SIG-M5 treated with dmso at 0.1 percent for 504 hours (cell line): ENCODE measurements at regions not wholly inside any gene's neighbourhood (a gene's known extent, or its start where the extent isn't known, plus 50 kb on each side); places are given as distances from the start of the nearest gene placed in this dataset.
"Not testable (repeated sequence)": the region's sequence is repeated elsewhere in the genome, so short reads cannot be mapped to it uniquely, and the experiment has no call there.

Source experiments
- DNase-seq: peaks from one replicate; lab custom pipeline; 2025; ENCODE audit not compliant: unreplicated experiment; lab: John Stamatoyannopoulos, UW

- no peak for DNase-seq
These were observed 226.9 kb upstream of the KYNU start for GRCh38 chr2:142650601-142651000.

GRCh38 chr2:142649581-142649980 is 227.9 kb upstream of the KYNU start:
- no peak for DNase-seq

DNA sequence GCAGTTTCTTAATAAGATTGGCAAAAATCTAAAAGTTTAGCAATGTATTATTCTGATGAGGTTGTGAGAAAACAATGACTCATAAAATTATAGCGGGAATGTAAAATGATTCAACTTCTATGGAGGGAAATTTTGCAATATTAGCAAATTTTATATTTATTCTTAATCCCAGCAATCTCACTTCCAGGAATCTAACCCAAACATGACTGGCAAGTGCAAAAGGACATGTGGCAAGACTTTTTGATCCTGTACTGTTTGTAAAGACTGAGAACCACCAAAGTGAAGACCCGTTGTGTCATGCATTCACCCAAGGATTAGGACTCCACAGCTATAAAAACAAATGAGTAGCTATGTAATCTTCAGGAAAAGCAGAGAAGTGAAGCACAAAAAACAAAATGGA is 234.8 kb upstream of the KYNU start:
- no peak for DNase-seq

DNA sequence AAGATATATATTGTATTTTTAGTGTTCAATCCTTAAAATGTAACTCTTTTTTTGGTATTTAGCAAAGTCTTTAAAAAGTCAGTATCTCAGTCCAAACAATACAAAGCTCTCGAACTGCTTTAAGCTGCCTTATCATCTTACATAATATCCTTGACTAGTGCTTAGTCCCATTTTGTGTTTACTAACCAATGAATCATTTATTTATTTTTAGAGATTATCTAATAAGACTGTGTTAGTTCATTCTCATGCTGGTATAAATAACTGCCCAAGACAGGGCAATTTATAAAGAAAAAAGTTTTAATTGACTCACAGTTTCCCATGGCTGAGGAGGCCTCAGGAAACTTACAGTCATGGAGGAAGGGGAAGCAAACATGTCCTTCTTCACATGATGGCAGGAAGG is 248.3 kb upstream of the KYNU start:
- DNase-seq = no peak

- no peak for DNase-seq
These were observed 256.2 kb upstream of the KYNU start for GRCh38 chr2:142621287-142621686.

- no peak for DNase-seq
These were observed 260.0 kb upstream of the KYNU start for GRCh38 chr2:142617461-142617860.

GRCh38 chr2:142615876-142616275 is 261.6 kb upstream of the KYNU start:
- no peak for DNase-seq

DNA sequence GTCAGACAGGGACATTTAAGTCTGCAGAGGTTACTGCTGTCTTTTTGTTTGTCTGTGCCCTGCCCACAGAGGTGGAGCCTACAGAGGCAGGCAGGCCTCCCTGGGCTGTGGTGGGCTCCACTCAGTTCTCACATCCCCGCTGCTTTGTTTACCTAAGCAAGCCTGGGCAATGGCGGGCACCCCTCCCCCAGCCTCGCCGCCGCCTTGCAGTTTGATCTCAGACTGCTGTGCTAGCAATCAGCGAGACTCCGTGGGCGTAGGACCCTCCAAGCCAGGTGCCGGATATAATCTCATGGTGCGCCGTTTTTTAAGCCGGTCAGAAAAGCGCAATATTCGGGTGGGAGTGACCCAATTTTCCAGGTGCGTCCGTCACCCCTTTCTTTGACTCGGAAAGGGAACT is 264.3 kb upstream of the KYNU start:
- DNase-seq = not testable (repeated sequence)

DNA sequence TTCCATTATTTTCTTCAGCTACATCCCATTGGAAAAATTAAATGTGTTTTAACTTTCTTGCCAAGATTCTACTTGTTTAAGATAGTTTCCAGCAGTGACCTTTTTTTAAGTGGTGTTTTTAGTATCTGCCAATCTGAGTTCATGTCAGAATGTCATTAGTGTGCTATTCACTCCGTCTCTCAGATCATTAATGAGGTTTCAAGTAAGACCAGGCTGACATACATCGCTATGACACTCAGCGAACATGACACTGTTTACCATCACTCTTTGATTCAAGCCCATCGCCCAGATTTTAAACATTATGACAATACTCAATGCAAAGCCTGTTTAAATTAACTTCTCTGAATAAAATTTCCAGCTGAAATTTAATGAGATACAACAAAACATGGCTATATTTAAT is 272.0 kb upstream of the KYNU start:
- DNase-seq = no peak

DNA sequence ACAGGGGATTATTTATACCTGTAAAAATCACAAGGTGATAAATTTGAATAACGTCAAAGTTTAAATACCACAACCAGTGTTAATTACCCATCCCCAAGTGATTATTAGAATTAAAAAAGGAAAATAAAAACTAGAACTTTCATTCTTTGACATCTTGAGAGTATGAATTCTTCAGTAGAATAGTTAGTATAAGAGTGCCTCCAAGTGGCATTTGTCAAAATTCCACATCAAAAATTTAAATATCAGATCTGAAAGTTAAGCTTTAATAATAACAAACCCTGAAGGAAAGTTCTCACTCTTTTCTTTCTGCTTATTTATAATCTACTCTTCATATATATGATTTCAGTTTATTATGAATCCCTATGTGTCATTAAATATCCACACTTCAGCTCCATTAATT is 273.7 kb upstream of the KYNU start:
- DNase-seq = no peak

DNA sequence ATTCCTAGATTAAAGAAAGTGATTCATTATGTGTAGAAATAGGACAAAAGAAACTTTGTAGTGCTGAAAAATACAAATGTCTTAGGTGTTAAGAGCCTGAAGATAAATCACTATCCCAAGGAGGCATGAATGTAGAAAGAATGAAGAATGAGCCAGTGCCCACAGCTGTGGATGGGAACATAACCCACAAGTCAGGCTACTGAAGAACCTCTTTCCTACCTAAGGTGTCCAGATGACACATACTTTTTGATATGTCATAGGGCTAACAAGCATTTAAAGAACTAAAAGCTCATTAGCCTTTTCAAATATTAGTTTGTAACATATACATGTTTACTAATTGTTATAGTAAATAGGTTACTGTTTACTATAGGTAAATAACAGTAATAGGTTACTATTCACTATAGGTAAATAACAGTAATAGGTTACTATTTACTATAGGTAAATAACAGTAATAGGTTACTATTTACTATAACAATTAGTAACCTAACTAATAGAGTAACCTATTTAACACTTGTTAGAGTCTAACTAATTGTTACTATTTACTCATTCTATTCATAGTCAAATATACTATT is 275.0 kb upstream of the KYNU start:
- no peak for DNase-seq

- DNase-seq = no peak
These were observed 275.7 kb upstream of the KYNU start for GRCh38 chr2:142601794-142602193.

- no peak for DNase-seq
These were observed 278.0 kb upstream of the KYNU start for GRCh38 chr2:142599504-142599903.

GRCh38 chr2:142598846-142599245 is 278.6 kb upstream of the KYNU start:
- no peak for DNase-seq

DNA sequence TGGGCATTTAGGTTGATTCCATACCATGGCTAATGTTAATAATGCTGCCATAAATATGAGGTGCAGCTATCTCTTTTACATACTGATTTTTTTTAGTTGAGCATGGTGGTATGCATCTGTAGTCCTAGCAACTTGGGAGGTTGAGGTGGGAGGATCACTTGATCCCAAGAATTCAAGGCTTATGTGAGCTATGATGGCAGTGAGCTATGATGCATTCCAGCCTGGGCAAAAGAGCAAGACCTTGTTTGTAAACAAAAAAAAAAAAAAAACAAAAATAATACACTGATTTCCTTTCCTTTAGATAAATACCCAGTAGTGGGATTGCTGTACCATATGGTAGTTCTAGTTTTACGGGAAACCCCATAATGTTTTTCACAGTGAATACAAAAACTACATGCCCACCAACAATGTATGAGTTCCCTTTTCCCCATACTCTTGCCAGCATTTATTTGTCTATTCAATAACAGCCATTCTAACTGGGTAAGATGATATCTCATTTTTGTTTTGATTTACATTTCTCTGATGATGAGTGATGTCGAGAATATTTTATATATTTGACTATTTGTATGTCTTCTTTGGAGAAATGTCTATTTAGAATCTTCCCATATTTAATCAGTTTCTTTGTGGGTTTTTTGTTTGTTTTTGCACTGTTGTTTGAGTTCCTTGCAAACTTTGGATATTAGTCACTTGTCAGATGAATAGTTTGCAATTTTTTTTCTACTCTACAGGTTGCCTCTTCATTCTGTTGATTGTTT is 281.0 kb upstream of the KYNU start:
- no peak for DNase-seq

- DNase-seq = no peak
These were observed 282.5 kb upstream of the KYNU start for GRCh38 chr2:142594935-142595334.

GRCh38 chr2:142592171-142592570 is 285.3 kb upstream of the KYNU start:
- no peak for DNase-seq

DNA sequence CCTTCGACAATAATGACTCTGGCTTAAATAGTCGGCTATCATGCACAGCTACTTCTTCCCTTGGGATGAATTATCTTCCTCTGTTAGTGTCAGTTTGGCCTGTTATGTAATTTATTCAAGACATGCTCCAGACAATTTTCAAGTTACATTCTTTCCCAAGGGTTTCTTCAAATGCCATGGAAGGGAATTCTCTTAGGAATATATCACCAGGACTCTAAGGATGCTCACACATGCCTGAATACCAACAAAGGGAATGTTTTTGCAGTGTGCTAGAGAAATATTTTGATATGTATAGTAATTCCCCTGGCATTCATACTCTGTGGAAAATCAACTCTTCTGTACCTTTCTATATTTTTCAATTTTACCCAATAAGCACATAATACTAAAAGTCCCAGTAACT is 286.0 kb upstream of the KYNU start:
- no peak for DNase-seq

DNA sequence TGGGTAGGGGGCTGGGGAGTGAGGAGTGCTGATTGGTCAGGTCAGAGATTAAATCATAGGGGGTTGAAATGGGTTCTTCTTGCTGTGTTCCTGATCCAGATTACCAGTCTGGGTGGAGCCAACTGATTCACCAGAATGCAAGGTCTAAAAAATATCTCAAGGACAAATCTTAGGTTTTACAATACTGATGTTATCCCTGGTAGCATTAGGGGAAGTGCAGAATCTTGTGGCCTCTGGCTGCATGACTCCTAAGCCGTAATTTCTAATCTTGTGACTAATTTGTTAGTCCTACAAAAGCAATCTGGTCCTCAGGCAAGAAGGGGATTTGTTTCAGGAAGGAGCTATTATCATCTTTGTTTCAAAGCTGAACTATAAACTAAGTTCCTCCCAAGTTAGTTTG is 289.2 kb upstream of the KYNU start:
- DNase-seq = no peak

- DNase-seq = no peak
These were observed 290.5 kb upstream of the KYNU start for GRCh38 chr2:142586693-142587580.

DNA sequence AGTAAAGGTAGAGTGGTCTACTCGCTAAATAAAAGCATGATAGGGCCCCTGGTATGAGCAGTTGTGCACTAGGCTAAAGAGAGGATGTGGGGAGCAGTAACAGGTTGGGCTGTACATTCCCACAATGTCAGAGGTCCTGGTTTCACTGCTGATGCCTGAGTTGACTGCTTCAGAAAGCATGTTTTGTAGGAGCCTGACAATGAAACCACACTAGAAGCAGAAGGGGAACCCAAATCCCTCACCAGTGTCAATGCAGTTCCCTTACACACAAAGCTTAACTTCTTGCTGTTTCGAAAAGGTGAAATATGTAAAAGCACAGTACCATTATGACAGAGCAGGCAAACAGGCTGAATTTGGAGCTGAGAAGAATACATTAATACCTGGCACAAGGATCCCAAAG is 291.7 kb upstream of the KYNU start:
- DNase-seq = no peak

DNA sequence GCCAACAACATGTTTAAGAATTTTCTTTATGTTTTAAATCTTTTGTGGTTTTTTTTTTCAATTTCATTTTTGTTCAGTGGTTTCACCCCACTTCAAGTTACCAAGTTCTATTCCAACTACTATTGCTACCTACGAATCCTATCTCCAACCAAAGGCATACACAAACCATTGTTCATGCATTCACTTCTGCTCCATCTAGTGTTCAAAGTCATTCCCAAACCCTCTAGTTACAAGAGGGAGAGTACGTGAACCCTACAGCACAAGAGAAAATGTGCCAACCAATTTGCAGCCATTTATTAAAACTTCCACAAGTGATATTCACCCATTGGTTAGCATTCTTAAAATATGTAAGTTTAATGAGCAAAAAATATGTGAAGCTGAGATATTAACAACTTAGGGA is 295.1 kb upstream of the KYNU start:
- DNase-seq = no peak
